ENCODE measurements at regions not wholly inside any gene's neighbourhood (a gene's known extent, or its start where the extent isn't known, plus 50 kb on each side); places are given as distances from the start of the nearest gene placed in this dataset.

GRCh38 chr2:185337033-185337432 lies 401.6 kb upstream of the FSIP2 start:
- TF ChIP-seq POLR2A (IDR thresholded peaks at IDR 0.05) = no peak
- no peak for TF ChIP-seq CTCF (IDR thresholded peaks at IDR 0.05)

Data from uterus (tissue), 2 donors.